ENCODE measurements at regions not wholly inside any gene's neighbourhood (a gene's known extent, or its start where the extent isn't known, plus 50 kb on each side); places are given as distances from the start of the nearest gene placed in this dataset.
A peak's percentile ranks its signal among the peaks of the same experiment; 100 is the strongest.

GRCh38 chr9:13762209-13762608, 482.7 kb upstream of the MPDZ start:
- no peak overlapping the region for H3K4me3 ChIP-seq (ENCODE audit: low read depth, low read length)
- TF ChIP-seq, protein P1, sequence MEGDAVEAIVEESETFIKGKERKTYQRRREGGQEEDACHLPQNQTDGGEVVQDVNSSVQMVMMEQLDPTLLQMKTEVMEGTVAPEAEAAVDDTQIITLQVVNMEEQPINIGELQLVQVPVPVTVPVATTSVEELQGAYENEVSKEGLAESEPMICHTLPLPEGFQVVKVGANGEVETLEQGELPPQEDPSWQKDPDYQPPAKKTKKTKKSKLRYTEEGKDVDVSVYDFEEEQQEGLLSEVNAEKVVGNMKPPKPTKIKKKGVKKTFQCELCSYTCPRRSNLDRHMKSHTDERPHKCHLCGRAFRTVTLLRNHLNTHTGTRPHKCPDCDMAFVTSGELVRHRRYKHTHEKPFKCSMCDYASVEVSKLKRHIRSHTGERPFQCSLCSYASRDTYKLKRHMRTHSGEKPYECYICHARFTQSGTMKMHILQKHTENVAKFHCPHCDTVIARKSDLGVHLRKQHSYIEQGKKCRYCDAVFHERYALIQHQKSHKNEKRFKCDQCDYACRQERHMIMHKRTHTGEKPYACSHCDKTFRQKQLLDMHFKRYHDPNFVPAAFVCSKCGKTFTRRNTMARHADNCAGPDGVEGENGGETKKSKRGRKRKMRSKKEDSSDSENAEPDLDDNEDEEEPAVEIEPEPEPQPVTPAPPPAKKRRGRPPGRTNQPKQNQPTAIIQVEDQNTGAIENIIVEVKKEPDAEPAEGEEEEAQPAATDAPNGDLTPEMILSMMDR (IDR thresholded peaks at IDR 0.05; ENCODE audit: low read depth, low read length, missing control alignments), result no peak
- DNase-seq (ENCODE audit: low read depth), result no peak
- in situ Hi-C loops (cut with HindIII; ENCODE audit: low sequenced_read_pairs), result no loop called here

GRCh38 chr9:13759551-13759950, 480.1 kb upstream of the MPDZ start:
- DNase-seq (ENCODE audit: low read depth), result no peak
- TF ChIP-seq, protein P1 (IDR thresholded peaks at IDR 0.05; ENCODE audit: low read depth, low read length, missing control alignments), result no peak
- in situ Hi-C loops (cut with HindIII; ENCODE audit: low sequenced_read_pairs), result no loop called here
- no peak overlapping the region for H3K4me3 ChIP-seq (ENCODE audit: low read depth, low read length)

DNA sequence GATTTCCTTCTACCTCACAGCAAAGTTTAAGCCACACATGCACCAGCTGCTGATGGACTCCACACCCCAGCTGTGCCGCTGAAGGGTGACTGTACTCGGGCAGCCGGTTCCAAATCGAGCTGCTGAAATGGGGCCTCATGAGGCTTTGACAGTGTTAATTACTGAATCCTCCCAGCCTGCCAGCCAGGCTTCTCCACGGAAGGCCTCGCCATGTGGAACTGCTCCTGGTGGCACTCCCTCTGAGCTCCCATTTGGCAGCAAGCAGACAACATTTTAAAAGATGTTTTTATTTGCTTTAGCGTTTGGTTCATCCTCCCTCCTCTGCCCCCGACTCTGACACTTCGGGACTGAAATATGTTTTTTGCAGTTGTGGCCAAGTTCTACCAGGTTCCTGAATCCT, 479.4 kb upstream of the MPDZ start:
- H3K4me3 ChIP-seq (ENCODE audit: low read depth, low read length), result no peak overlapping the region
- TF ChIP-seq, protein P1 (IDR thresholded peaks at IDR 0.05; ENCODE audit: low read depth, low read length, missing control alignments), result no peak
- DNase-seq (ENCODE audit: low read depth), result no peak
- in situ Hi-C loops (cut with HindIII; ENCODE audit: low sequenced_read_pairs), result no loop called here

- in situ Hi-C loops (cut with HindIII; ENCODE audit: low sequenced_read_pairs), result no loop called here
- no peak overlapping the region for H3K4me3 ChIP-seq (ENCODE audit: low read depth, low read length)
- DNase-seq (ENCODE audit: low read depth), result no peak
- TF ChIP-seq, protein P1 (IDR thresholded peaks at IDR 0.05; ENCODE audit: low read depth, low read length, missing control alignments), result no peak
Observed at GRCh38 chr9:13756943-13757342, 477.5 kb upstream of the MPDZ start.

- no peak for DNase-seq (ENCODE audit: low read depth)
- no peak overlapping the region for H3K4me3 ChIP-seq (ENCODE audit: low read depth, low read length)
- in situ Hi-C loops (cut with HindIII; ENCODE audit: low sequenced_read_pairs), result no loop called here
- TF ChIP-seq, protein P1 (IDR thresholded peaks at IDR 0.05; ENCODE audit: low read depth, low read length, missing control alignments), result no peak
Observed at GRCh38 chr9:13755551-13755950, 476.1 kb upstream of the MPDZ start.

- in situ Hi-C loops (cut with HindIII; ENCODE audit: low sequenced_read_pairs), result no loop called here
- TF ChIP-seq, protein P1 (IDR thresholded peaks at IDR 0.05; ENCODE audit: low read depth, low read length, missing control alignments), result no peak
- DNase-seq (ENCODE audit: low read depth), result no peak
- no peak overlapping the region for H3K4me3 ChIP-seq (ENCODE audit: low read depth, low read length)
Observed at GRCh38 chr9:13750639-13751038, 471.1 kb upstream of the MPDZ start.

- TF ChIP-seq, protein P1 (IDR thresholded peaks at IDR 0.05; ENCODE audit: low read depth, low read length, missing control alignments), result no peak
- in situ Hi-C loops (cut with HindIII; ENCODE audit: low sequenced_read_pairs), result no loop called here
Observed at GRCh38 chr9:13750061-13750460, 470.6 kb upstream of the MPDZ start.

More at GRCh38 chr9:13750061-13750460, 470.6 kb upstream of the MPDZ start:
- H3K4me3 ChIP-seq (ENCODE audit: low read depth, low read length), result no peak overlapping the region
- peak; percentile 99 for DNase-seq (ENCODE audit: low read depth)
